Mucosa of descending colon (tissue), 3 donors: ENCODE measurements at regions not wholly inside any gene's neighbourhood (a gene's known extent, or its start where the extent isn't known, plus 50 kb on each side); places are given as distances from the start of the nearest gene placed in this dataset.

Source experiments
- ATAC-seq: fragments of 200-7000 bp; cut with Tn5 transposase; one replicate; pipeline ENCODE4 v1.9.1; 2020; ENCODE audit warnings: mild to moderate bottlenecking, moderate library complexity
- DNase-seq, 3 donors: peaks; one replicate each; pipeline ENCODE4 v3.0.0-alpha.2; 2020
- H3K36me3 ChIP-seq: fragments of 200-600 bp; one replicate; pipeline ENCODE4 v1.8.0; 2021; ENCODE audit warnings: low read depth, mild to moderate bottlenecking
- H3K4me1 ChIP-seq: fragments of 200-600 bp; one replicate; pipeline ENCODE4 v1.8.0; 2021; ENCODE audit warnings: low read depth, mild to moderate bottlenecking
- H3K4me3 ChIP-seq: fragments of 200-600 bp; one replicate; pipeline ENCODE4 v1.8.0; 2021; ENCODE audit warnings: mild to moderate bottlenecking
- H3K9me3 ChIP-seq: fragments of 200-600 bp; one replicate; pipeline ENCODE4 v1.8.0; 2021; ENCODE audit warnings: mild to moderate bottlenecking
- intact Hi-C, 2 donors: fragments of 100-400 bp; cut with DNase I in 1 of 2; cut with micrococcal nuclease in 1 of 2; formaldehyde crosslinking; loops; one replicate each; pipeline versions ENCODE4 v1.11.0 to v1.11.1; 2022; cut with DNase I, micrococcal nuclease
- TF ChIP-seq, protein P1 (sequence below): fragments of 200-600 bp; IDR thresholded peaks from one replicate; pipeline ENCODE4 v1.8.0; 2022; ENCODE audit warnings: antibody characterized with exemption, mild to moderate bottlenecking
- donor health status: DM: no; HTN: no; CAD: no; lungs with moderate emphysema.
- donor health status: DM: no; HTN: no; CAD: no.
- donor health status: DM: no; HTN: yes; CAD: no.

DNA sequence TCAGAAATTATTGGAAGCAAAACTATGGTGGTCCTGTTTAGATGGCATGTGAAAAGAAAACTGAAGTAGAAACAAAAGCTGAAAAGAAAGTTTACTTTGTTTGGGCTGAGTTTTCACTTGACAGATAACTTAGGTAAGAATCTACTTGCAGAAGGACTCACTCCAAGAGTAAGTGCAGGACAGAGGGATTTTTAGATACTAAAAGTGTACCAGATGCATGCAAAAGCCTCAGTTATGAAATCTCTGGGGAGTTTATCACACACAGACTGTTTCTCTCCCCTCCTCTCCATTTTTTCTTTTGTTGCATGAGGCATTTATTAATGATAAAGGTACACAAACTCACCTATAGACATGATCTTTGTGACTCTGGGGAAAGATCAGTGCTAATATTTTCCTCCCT, 127.5 kb upstream of the GIMD1 start:
- H3K4me3 ChIP-seq = no peak overlapping the region
- H3K9me3 ChIP-seq = no peaks in the 10 kb centered on the region
- ATAC-seq (no peak), DNase-seq (no peak)
- intact Hi-C loops = no loop called here
- TF ChIP-seq, protein P1, sequence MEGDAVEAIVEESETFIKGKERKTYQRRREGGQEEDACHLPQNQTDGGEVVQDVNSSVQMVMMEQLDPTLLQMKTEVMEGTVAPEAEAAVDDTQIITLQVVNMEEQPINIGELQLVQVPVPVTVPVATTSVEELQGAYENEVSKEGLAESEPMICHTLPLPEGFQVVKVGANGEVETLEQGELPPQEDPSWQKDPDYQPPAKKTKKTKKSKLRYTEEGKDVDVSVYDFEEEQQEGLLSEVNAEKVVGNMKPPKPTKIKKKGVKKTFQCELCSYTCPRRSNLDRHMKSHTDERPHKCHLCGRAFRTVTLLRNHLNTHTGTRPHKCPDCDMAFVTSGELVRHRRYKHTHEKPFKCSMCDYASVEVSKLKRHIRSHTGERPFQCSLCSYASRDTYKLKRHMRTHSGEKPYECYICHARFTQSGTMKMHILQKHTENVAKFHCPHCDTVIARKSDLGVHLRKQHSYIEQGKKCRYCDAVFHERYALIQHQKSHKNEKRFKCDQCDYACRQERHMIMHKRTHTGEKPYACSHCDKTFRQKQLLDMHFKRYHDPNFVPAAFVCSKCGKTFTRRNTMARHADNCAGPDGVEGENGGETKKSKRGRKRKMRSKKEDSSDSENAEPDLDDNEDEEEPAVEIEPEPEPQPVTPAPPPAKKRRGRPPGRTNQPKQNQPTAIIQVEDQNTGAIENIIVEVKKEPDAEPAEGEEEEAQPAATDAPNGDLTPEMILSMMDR = no peak
- no peaks in the 10 kb centered on the region for H3K36me3 ChIP-seq
- no peaks in the 10 kb centered on the region for H3K4me1 ChIP-seq

DNA sequence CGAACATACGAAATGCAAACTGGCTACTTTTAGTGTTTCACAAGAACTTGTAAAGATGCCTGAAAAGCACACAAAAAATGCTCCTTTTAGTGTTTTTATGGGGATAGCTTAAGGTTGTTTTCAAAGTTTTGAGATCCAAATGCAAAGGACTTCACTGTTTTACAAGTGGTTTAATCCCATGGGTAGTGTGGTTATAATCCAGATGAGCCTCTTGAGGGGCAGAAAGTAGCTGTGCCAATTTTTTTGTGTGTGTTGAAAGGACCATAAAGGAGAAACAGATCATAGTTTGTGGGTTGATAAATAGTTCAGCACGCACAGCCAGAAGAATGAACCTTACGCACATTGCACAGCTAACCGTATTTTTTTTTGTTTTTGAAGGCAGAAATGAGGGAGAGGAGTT, 126.9 kb upstream of the GIMD1 start:
- DNase-seq (no peak), ATAC-seq (no peak)
- Histone ChIP-seq H3K4me3 (no peak overlapping the region), H3K9me3 (no peaks in the 10 kb centered on the region), H3K4me1 (no peaks in the 10 kb centered on the region), H3K36me3 (no peaks in the 10 kb centered on the region)
- TF ChIP-seq, protein P1 = no peak
- intact Hi-C loops = no loop called here

DNA sequence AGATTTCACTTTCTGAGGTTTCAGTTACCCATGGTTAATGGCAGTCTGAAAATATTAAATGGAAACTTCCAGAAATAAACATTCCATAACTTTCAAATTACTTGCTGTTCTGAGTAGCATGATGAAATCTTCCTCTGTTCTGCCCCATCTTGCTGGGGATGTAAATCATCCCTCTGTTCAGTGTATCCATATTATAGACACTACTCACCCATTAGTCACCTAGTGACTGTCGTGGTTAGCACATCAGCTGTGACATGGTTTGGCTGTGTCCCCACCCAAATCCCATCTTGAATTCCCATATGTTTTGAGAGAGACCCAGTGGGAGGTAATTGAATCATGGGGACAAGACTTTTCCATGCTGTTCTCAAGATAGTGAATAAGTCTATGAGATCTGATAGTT, 125.5 kb upstream of the GIMD1 start:
- intact Hi-C loops = no loop called here
- TF ChIP-seq, protein P1 = no peak

DNA sequence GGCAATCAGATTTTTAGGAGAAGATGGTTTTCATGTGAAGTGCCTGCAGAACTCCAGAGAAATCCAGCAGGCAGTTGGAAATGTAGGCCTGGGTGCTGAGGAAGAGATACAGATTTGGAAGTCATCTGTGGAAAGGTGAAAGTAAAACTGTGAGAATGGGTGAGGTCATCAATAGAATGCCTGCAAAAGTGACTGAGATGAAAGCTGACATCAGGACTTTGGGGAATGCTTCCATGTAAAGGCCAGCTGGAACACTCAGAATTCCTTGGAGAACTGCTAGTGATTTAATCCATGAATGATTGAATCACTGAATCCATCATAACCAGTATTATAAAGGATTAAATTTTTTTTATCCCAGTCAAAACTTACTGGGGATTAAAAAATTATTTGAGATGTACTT, 124.5 kb upstream of the GIMD1 start:
- H3K4me3 ChIP-seq = no peak overlapping the region
- no peak for ATAC-seq
- intact Hi-C loops = no loop called here
- H3K4me1 ChIP-seq = no peaks in the 10 kb centered on the region
- TF ChIP-seq, protein P1 = no peak
- no peak for DNase-seq
- H3K9me3 ChIP-seq = no peaks in the 10 kb centered on the region
- H3K36me3 ChIP-seq = no peaks in the 10 kb centered on the region

More for the DNA sequence above, 125.5 kb upstream of the GIMD1 start:
- DNase-seq (no peak), ATAC-seq (no peak)
- no peaks in the 10 kb centered on the region for H3K36me3 ChIP-seq
- H3K4me1 ChIP-seq = no peaks in the 10 kb centered on the region
- H3K4me3 ChIP-seq = no peak overlapping the region
- no peaks in the 10 kb centered on the region for H3K9me3 ChIP-seq

DNA sequence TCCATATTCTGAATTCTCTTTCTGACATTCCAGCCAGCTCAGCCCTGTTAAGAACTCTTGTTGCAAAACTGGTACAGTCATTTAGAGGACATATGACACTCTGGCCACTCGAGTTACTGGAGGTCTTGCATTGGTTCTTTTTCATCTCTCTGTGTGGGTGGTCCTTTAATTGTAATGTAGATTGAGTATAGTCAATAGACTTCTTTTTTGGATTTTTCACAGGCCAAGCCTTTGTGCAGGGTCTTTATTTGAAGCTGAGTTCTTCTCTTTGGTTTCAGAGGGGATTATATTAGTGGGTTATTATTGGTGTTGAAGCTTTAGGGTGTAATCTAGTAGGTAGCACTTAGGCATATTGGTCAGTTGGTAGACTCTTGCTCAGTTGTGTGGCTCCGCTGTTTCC, 118.0 kb upstream of the GIMD1 start:
- H3K9me3 ChIP-seq = no peaks in the 10 kb centered on the region
- TF ChIP-seq, protein P1 = no peak
- H3K4me3 ChIP-seq = no peak overlapping the region
- no peak for DNase-seq
- ATAC-seq = no peak
- intact Hi-C loops = no loop called here
- no peaks in the 10 kb centered on the region for H3K36me3 ChIP-seq
- no peaks in the 10 kb centered on the region for H3K4me1 ChIP-seq

DNA sequence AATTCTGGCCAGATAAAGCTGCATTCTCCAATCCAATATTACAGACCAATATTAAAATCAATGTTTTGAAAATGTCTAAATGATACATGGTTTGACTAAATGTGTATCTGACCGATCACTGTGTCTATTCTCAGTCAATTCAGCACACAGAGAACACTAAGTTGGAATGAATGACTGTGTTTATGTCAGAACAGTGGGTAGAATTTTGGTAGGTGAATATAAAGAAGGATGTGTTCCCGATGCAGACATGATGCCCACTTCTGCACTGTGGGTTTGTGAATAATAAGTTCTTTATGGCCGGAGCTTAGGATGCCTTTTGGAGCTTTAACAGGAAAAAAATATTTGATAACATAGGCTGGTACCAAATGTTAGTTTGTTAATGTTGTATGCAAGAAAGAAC, 113.2 kb upstream of the GIMD1 start:
- Histone ChIP-seq H3K4me1 (no peaks in the 10 kb centered on the region), H3K4me3 (no peak overlapping the region), H3K36me3 (no peaks in the 10 kb centered on the region), H3K9me3 (no peaks in the 10 kb centered on the region)
- intact Hi-C loops = no loop called here
- ATAC-seq = no peak
- no peak for DNase-seq
- TF ChIP-seq, protein P1 = no peak
